ENCODE measurements at regions not wholly inside any gene's neighbourhood (a gene's known extent, or its start where the extent isn't known, plus 50 kb on each side); places are given as distances from the start of the nearest gene placed in this dataset.

GRCh38 chr11:116335078-116335477 is 437.7 kb downstream of the BUD13 start:
- no peak for TF ChIP-seq CTCF (IDR thresholded peaks at IDR 0.05; ENCODE audit: low read length)
- no peak for TF ChIP-seq EZH2 (IDR thresholded peaks at IDR 0.05; ENCODE audit: borderline replicate concordance, low read length)

All from OCI-LY1 (cell line).